HepG2 (cell line): ENCODE measurements at regions not wholly inside any gene's neighbourhood (a gene's known extent, or its start where the extent isn't known, plus 50 kb on each side); places are given as distances from the start of the nearest gene placed in this dataset.

Source experiments
- ATF4 ChIP-seq, 2 experiments: fragments of 450-650 bp in 1 of 2; sonication (generic) in 1 of 2; formaldehyde crosslinking; IDR thresholded peaks; 2 replicates each; pipeline versions ENCODE4 v1.5.0 to v1.8.0; 2020 to 2022; ENCODE audit warnings: mild to moderate bottlenecking in 1 of 2, missing genetic modification reagents in 1 of 2
- ATF7-NPFF ChIP-seq: sonication (generic); formaldehyde crosslinking; IDR thresholded peaks from 2 replicates; pipeline ENCODE4 v1.8.1; 2023; ENCODE audit warnings: mild to moderate bottlenecking, low read depth, missing genetic modification reagents, moderate library complexity
- EED ChIP-seq: sonication (generic); formaldehyde crosslinking; IDR thresholded peaks from 2 replicates; pipeline ENCODE4 v1.5.0; 2020; ENCODE audit warnings: mild to moderate bottlenecking, missing genetic modification reagents
- GRHL1 ChIP-seq: sonication (generic); formaldehyde crosslinking; conservative IDR thresholded peaks from 2 replicates; pipeline ENCODE4 v1.8.0; 2022; ENCODE audit warnings: missing genetic modification reagents
- HNF4G ChIP-seq, 2 experiments: sonication (generic) in 1 of 2; formaldehyde crosslinking in 1 of 2; IDR thresholded peaks; 2 replicates each; pipeline versions ENCODE4 v1.4.0 to v1.6.1; 2011 to 2020; ENCODE audit warnings: borderline replicate concordance in 2 of 2, low read depth in 2 of 2, mild to moderate bottlenecking in 2 of 2, low read length in 1 of 2, missing genetic modification reagents in 1 of 2, moderate library complexity in 1 of 2
- HOXD1 ChIP-seq: sonication (generic); formaldehyde crosslinking; IDR thresholded peaks from 2 replicates; pipeline ENCODE4 v1.5.0; 2020; ENCODE audit warnings: missing genetic modification reagents
- MEIS2 ChIP-seq: sonication (generic); formaldehyde crosslinking; IDR thresholded peaks from 2 replicates; pipeline ENCODE4 v1.9.0; 2021; ENCODE audit warnings: mild to moderate bottlenecking, missing genetic modification reagents
- ZBTB33 ChIP-seq: sonication (generic); formaldehyde crosslinking; IDR thresholded peaks from 2 replicates; pipeline ENCODE4 v1.4.0; 2020; ENCODE audit warnings: missing genetic modification reagents
- ZBTB7B ChIP-seq: sonication (generic); formaldehyde crosslinking; IDR thresholded peaks from 2 replicates; pipeline ENCODE4 v1.4.0; 2020; ENCODE audit warnings: missing genetic modification reagents
- ZFP37 ChIP-seq: sonication (generic); formaldehyde crosslinking; IDR thresholded peaks from 2 replicates; pipeline ENCODE4 v1.4.0; 2020; ENCODE audit warnings: missing genetic modification reagents, borderline replicate concordance
- ZKSCAN1 ChIP-seq: fragments of 150-350 bp; IDR thresholded peaks from 2 replicates; pipeline ENCODE4 v1.6.1; 2014; ENCODE audit warnings: low read length
- ZNF101 ChIP-seq: sonication (generic); formaldehyde crosslinking; IDR thresholded peaks from 2 replicates; pipeline ENCODE4 v1.4.0; 2020; ENCODE audit warnings: mild to moderate bottlenecking, low read depth, missing genetic modification reagents, borderline replicate concordance
- ZNF576 ChIP-seq: sonication (generic); formaldehyde crosslinking; IDR thresholded peaks from 2 replicates; pipeline ENCODE4 v1.4.0; 2020; ENCODE audit warnings: mild to moderate bottlenecking, missing genetic modification reagents
- ZNF639 ChIP-seq: conservative IDR thresholded peaks from 2 replicates; pipeline ENCODE4 v1.6.1; 2018; ENCODE audit warnings: missing genetic modification reagents
- ZNF660 ChIP-seq: sonication (generic); formaldehyde crosslinking; IDR thresholded peaks from 2 replicates; pipeline ENCODE4 v1.5.1; 2020; ENCODE audit warnings: mild to moderate bottlenecking, low read depth, missing genetic modification reagents, borderline replicate concordance

GRCh38 chr9:91071184-91071990 is 269.8 kb downstream of the SYK start (continued):
- TF ChIP-seq ZBTB7B (CRISPR knock-in tag) (peak; percentile 58; the same call in 1 of the 2 replicates), GRHL1 (no peak), ZNF101 (no peak), ZNF576 (CRISPR knock-in tag) (no peak), ATF4 (CRISPR knock-in tag; IDR thresholded peaks at IDR 0.05) (peak in 1 of 2 experiments; percentile 58; a peak in 1 of 4 replicates), ZNF660 (no peak), HOXD1 (CRISPR knock-in tag) (peak; percentile 30; the same call in 1 of the 2 replicates), ATF7-NPFF (CRISPR knock-in tag) (0 out of 2 replicates have a peak, but pooled peaks have one; percentile 29), ZFP37 (peak; percentile 74; the same call in 1 of the 2 replicates), MEIS2 (0 out of 2 replicates have a peak, but pooled peaks have one; percentile 29), ZBTB33 (no peak), HNF4G (IDR thresholded peaks at IDR 0.05; ENCODE audit: borderline replicate concordance, low read depth, low read length) (no peak), HNF4G (CRISPR knock-in tag; IDR thresholded peaks at IDR 0.05; ENCODE audit: borderline replicate concordance, low read depth) (no peak; the same call in 1 of the 2 replicates), EED (CRISPR knock-in tag) (no peak), ZNF639 (CRISPR knock-in tag) (no peak), ZKSCAN1 (no peak)
